H9 (cell line): ENCODE measurements at regions not wholly inside any gene's neighbourhood (a gene's known extent, or its start where the extent isn't known, plus 50 kb on each side); places are given as distances from the start of the nearest gene placed in this dataset.

Source experiments
- DNase-seq: peaks from one replicate; pipeline ENCODE4 v3.0.0-alpha.2; 2017
- H2AFZ ChIP-seq: one replicate; pipeline ENCODE4 v1.6.1; 2013; ENCODE audit warnings: mild to moderate bottlenecking, low read length, control low read depth, moderate library complexity
- H2AK5ac ChIP-seq: 2 replicates; pipeline ENCODE4 v1.6.1; 2013; ENCODE audit warnings: low read length, control low read depth, mixed read lengths; ENCODE audit not compliant: insufficient read length
- H2BK120ac ChIP-seq: one replicate; pipeline ENCODE4 v1.6.1; 2013; ENCODE audit warnings: low read depth, mild to moderate bottlenecking, low read length, control low read depth, inconsistent platforms; ENCODE audit not compliant: poor library complexity, severe bottlenecking
- H2BK12ac ChIP-seq: 2 replicates; pipeline ENCODE4 v1.6.1; 2013; ENCODE audit warnings: low read length, control low read depth, mixed read lengths, low read depth; ENCODE audit not compliant: insufficient read length
- H2BK15ac ChIP-seq: 2 replicates; pipeline ENCODE4 v1.6.1; 2013; ENCODE audit warnings: low read depth, low read length, control low read depth
- H2BK20ac ChIP-seq: one replicate; pipeline ENCODE4 v1.6.1; 2013; ENCODE audit warnings: low read depth, mild to moderate bottlenecking, low read length, control low read depth, inconsistent platforms; ENCODE audit not compliant: poor library complexity, severe bottlenecking
- H2BK5ac ChIP-seq: 2 replicates; pipeline ENCODE4 v1.6.1; 2013; ENCODE audit warnings: low read length, control low read depth, mixed read lengths; ENCODE audit not compliant: insufficient read length
- H3K14ac ChIP-seq: 2 replicates; pipeline ENCODE4 v1.6.1; 2013; ENCODE audit warnings: low read length, control low read depth; ENCODE audit not compliant: insufficient read depth
- H3K18ac ChIP-seq: 2 replicates; pipeline ENCODE4 v1.6.1; 2013; ENCODE audit warnings: low read depth, mild to moderate bottlenecking, mixed read lengths, low read length, control low read depth; ENCODE audit not compliant: insufficient read length
- H3K23ac ChIP-seq: 2 replicates; pipeline ENCODE4 v1.6.1; 2013; ENCODE audit warnings: low read length, control low read depth, mixed read lengths, low read depth; ENCODE audit not compliant: insufficient read length
- H3K23me2 ChIP-seq: 2 replicates; pipeline ENCODE4 v1.6.1; 2013; ENCODE audit warnings: low read depth, mild to moderate bottlenecking, mixed read lengths, low read length, control low read depth; ENCODE audit not compliant: insufficient read length, poor library complexity, severe bottlenecking
- H3K27ac ChIP-seq: 2 replicates; pipeline ENCODE4 v1.5.1; 2013; ENCODE audit warnings: low read length, control low read depth, mixed read lengths, low read depth; ENCODE audit not compliant: insufficient read length
- H3K27me3 ChIP-seq: 2 replicates; pipeline ENCODE4 v1.6.1; 2013; ENCODE audit warnings: low read length, control low read depth, inconsistent platforms; ENCODE audit not compliant: insufficient read depth
- H3K4ac ChIP-seq: 2 replicates; pipeline ENCODE4 v1.6.1; 2013; ENCODE audit warnings: low read depth, mild to moderate bottlenecking, control low read depth, inconsistent platforms, low read length, moderate library complexity
- H3K4me1 ChIP-seq: 2 replicates; pipeline ENCODE4 v1.6.1; 2013; ENCODE audit warnings: low read length, control low read depth, inconsistent platforms; ENCODE audit not compliant: insufficient read depth
- H3K4me2 ChIP-seq: 2 replicates; pipeline ENCODE4 v1.6.1; 2013; ENCODE audit warnings: low read length, control low read depth, mixed read lengths; ENCODE audit not compliant: insufficient read length, insufficient read depth
- H3K56ac ChIP-seq: 2 replicates; pipeline ENCODE4 v1.6.1; 2013; ENCODE audit warnings: low read depth, mild to moderate bottlenecking, mixed read lengths, low read length, control low read depth; ENCODE audit not compliant: insufficient read length
- H3K79me1 ChIP-seq: 2 replicates; pipeline ENCODE4 v1.6.1; 2013; ENCODE audit warnings: low read depth, mild to moderate bottlenecking, moderate library complexity, low read length, control low read depth, inconsistent platforms; ENCODE audit not compliant: insufficient read depth, poor library complexity, severe bottlenecking
- H3K79me2 ChIP-seq: 2 replicates; pipeline ENCODE4 v1.6.1; 2013; ENCODE audit warnings: low read length, control low read depth, inconsistent platforms; ENCODE audit not compliant: insufficient read depth
- H3K9ac ChIP-seq: 2 replicates; pipeline ENCODE4 v1.6.1; 2013; ENCODE audit warnings: low read length, control low read depth, mixed read lengths; ENCODE audit not compliant: insufficient read length; ENCODE audit errors: extremely low read depth
- H3K9me3 ChIP-seq: one replicate; pipeline ENCODE4 v1.6.1; 2013; ENCODE audit warnings: low read depth, low read length, inconsistent platforms; ENCODE audit not compliant: control insufficient read depth
- H3T11ph ChIP-seq: one replicate; pipeline ENCODE4 v1.6.1; 2013; ENCODE audit warnings: mild to moderate bottlenecking, low read length, control low read depth, inconsistent platforms
- H4K20me1 ChIP-seq: one replicate; pipeline ENCODE4 v1.6.1; 2013; ENCODE audit not compliant: control insufficient read depth, insufficient read length, insufficient read depth
- H4K5ac ChIP-seq: 2 replicates; pipeline ENCODE4 v1.6.1; 2013; ENCODE audit warnings: low read depth, mild to moderate bottlenecking, mixed read lengths, low read length, control low read depth; ENCODE audit not compliant: insufficient read length
- H4K8ac ChIP-seq: replicated peaks from 2 replicates; pipeline ENCODE4 v1.6.1; 2013; ENCODE audit warnings: low read length, control low read depth, mixed read lengths, low read depth; ENCODE audit not compliant: insufficient read length
- H4K91ac ChIP-seq: 2 replicates; pipeline ENCODE4 v1.6.1; 2013; ENCODE audit warnings: low read depth, mild to moderate bottlenecking, moderate library complexity, mixed read lengths, low read length, control low read depth; ENCODE audit not compliant: insufficient read length
- H3K27ac Mint-ChIP-seq, 3 experiments: 2 replicates in 2 of 3; 3 replicates in 1 of 3; pipeline ENCODE4 v1.8.0; 2020 to 2021; ENCODE audit warnings: mixed read lengths in 3 of 3, mild to moderate bottlenecking in 1 of 3, moderate library complexity in 1 of 3
- H3K27me3 Mint-ChIP-seq: 2 replicates; pipeline ENCODE4 v1.8.0; 2021; ENCODE audit warnings: low read depth, mild to moderate bottlenecking, moderate library complexity, mixed read lengths
- H3K36me3 Mint-ChIP-seq, 3 experiments: 2 replicates in 2 of 3; 3 replicates in 1 of 3; pipeline ENCODE4 v1.8.0; 2020 to 2021; ENCODE audit warnings: low read depth in 3 of 3, mixed read lengths in 3 of 3; ENCODE audit not compliant: insufficient read depth in 1 of 3
- H3K4me1 Mint-ChIP-seq, 2 experiments: 2 replicates each; pipeline ENCODE4 v1.8.0; 2020; ENCODE audit warnings: mixed read lengths in 2 of 2
- H3K4me3 Mint-ChIP-seq, 2 experiments: 2 replicates in 1 of 2; 3 replicates in 1 of 2; pipeline ENCODE4 v1.8.0; 2020 to 2021; ENCODE audit warnings: mild to moderate bottlenecking in 2 of 2, mixed read lengths in 2 of 2, moderate library complexity in 1 of 2
- H3K9me3 Mint-ChIP-seq, 2 experiments: 2 replicates in 1 of 2; 3 replicates in 1 of 2; pipeline ENCODE4 v1.8.0; 2020; ENCODE audit warnings: mild to moderate bottlenecking in 2 of 2, mixed read lengths in 2 of 2, moderate library complexity in 1 of 2
- CTCF ChIP-seq: fragments of 200-600 bp; sonication (generic); conservative IDR thresholded peaks from 3 replicates; pipeline ENCODE4 v1.8.0; 2021; ENCODE audit warnings: antibody characterized with exemption, mild to moderate bottlenecking
- WGBS: extraction: QIAGEN DNeasy Blood & Tissue Kit; methylation state at CpG from one replicate; pipeline ENCODE4 v1.1.7; 2013; ENCODE audit warnings: missing lambda C conversion rate, low lambda C conversion rate, mixed read lengths; ENCODE audit not compliant: insufficient read length; ENCODE audit errors: extremely low coverage; 5-methylcytosine and 5-hydroxymethylcytosine counted together

GRCh38 chr22:49037701-49038245, 789.9 kb downstream of the BRD1 start:
- no peak overlapping the region for H3K14ac ChIP-seq
- H3K4me1 Mint-ChIP-seq: peaks cover 9 to 10% of the 10 kb centered on the region in 2 experiments
- no peak overlapping the region for H3K27ac ChIP-seq
- no peak overlapping the region for H2BK120ac ChIP-seq
- H2BK12ac ChIP-seq: no peak overlapping the region
- no peak overlapping the region for H3K4ac ChIP-seq
- no peaks in the 10 kb centered on the region for H3K79me2 ChIP-seq
- no peak overlapping the region for H3K23ac ChIP-seq
- H3K23me2 ChIP-seq: no peaks in the 10 kb centered on the region
- H3K9ac ChIP-seq: no peak overlapping the region
- WGBS: no CpG with 5 or more reads among the region's 14 CpGs
- no peaks in the 10 kb centered on the region for H4K20me1 ChIP-seq
- no peak for TF ChIP-seq CTCF
- no peaks in the 10 kb centered on the region for H3K79me1 ChIP-seq
- H3K27ac Mint-ChIP-seq: no peak overlapping the region
- no peak overlapping the region for H3K4me2 ChIP-seq
- H3K9me3 ChIP-seq: no peaks in the 10 kb centered on the region
- no peak overlapping the region for H4K5ac ChIP-seq
- H3T11ph ChIP-seq: no peak overlapping the region
- no peak overlapping the region for H2BK20ac ChIP-seq
- peaks cover 27% of the 10 kb centered on the region for H3K27me3 Mint-ChIP-seq
- peaks cover 0 to 5% of the 10 kb centered on the region in 2 experiments; a peak in 4 of 5 replicates for H3K9me3 Mint-ChIP-seq
- no peak overlapping the region for H2BK15ac ChIP-seq
- H4K91ac ChIP-seq: no peak overlapping the region
- H4K8ac ChIP-seq: no peak overlapping the region
- no peak overlapping the region for H3K56ac ChIP-seq
- H3K4me1 ChIP-seq: no peaks in the 10 kb centered on the region
- H2AFZ ChIP-seq: no peak overlapping the region
- H2AK5ac ChIP-seq: no peak overlapping the region
- peaks cover 0 to 6% (median 2%) of the 10 kb centered on the region in 3 experiments; a peak in 2 of 7 replicates for H3K36me3 Mint-ChIP-seq
- H2BK5ac ChIP-seq: no peak overlapping the region
- no peaks in the 10 kb centered on the region for H3K27me3 ChIP-seq
- H3K4me3 Mint-ChIP-seq: no peak overlapping the region
- no peak overlapping the region for H3K18ac ChIP-seq
- no peak for DNase-seq
